GM18526 (cell line): ENCODE measurements at regions not wholly inside any gene's neighbourhood (a gene's known extent, or its start where the extent isn't known, plus 50 kb on each side); places are given as distances from the start of the nearest gene placed in this dataset.

Source experiments
- POLR2A ChIP-seq: IDR thresholded peaks from 3 replicates; pipeline ENCODE4 v1.6.1; 2011; ENCODE audit not compliant: insufficient read length; ENCODE audit errors: extremely low read depth

GRCh38 chr17:77474292-77474988 lies 333.7 kb downstream of the SEC14L1 start:
- no peak for TF ChIP-seq POLR2A

DNA sequence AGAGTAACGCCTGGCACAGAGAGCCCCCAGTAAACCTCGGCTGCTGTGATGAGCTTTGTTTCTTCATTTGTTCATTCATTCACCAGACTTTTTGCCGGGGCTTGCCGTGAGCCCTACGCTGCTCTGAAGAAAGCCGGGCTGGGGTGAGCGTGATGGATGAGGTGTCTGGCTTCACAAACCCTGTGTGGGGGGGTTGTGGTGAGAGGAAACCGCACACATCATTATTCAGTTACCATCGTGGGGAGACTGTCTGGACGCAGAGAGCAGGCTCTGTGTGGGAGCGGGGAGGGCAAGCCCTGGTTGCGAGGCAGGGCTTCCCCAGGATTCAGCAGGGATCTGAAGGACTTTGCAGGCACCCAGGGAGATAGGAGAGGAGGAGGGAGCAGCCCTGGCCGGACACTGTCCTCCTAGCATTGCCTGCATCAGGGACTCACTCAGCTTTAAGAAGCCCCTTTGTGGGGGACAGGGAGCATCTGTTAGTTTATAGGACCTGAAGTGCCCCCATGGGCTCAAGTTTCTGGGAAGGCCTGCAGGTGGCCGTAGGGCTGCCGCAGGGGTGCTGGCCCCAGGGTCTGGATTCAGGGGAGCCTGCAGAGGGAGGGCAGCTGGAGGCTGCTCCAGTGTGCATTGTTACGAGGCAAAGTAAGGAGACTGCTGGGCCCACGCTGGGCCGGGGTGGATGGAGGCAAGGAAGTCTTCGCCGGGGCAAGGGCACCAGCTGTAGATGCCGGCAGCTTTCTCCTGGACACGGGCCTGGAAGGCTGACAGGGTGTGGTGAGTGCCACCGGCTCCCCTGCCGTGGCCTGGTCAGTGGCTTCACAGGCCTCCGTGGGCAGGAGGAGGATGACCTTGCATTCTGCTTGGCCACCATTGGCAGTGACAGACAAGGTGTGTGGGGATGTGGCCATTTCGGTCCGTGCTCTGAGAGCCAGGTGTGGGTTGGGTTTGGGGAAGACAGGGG lies 334.5 kb downstream of the SEC14L1 start:
- TF ChIP-seq POLR2A, result no peak

DNA sequence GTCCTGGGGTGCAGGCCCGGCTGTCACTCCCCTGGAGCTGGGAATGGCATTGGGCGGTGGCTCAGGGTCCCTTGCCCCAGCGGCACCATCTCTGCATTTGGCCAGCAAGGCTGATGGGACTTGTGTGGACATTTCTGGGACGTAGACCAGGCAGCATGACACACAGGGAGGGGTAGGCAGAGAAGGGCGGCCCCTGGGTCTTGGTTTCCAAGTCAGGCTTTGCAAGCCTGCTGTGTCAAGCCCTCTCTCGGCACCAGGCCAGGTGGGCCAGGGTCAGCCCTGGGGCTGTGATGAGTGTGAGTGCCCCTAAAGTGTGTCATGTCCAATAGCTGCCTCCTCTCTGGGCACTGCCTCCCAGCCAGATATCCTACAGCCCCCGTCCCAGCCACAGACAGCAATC lies 335.2 kb downstream of the SEC14L1 start:
- no peak for TF ChIP-seq POLR2A

DNA sequence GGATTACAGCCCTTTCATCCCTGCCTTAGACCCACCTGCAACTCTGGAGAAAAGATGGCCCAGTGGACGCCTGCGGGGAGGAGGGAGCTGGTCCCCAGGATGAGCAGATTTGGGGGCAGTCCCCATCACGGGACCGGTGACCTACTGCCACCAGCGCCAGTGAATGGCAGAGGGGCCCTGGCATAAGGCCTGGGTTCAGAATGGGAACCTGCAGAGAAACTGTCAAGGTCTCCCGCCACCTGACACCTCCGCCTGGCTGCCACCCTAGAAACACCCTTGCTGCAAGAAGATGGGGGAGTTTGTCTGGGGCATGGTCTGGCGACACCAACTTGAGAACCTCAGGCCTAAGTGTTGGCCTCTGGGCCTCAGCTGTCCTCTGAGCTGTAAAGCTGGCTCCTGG lies 335.7 kb downstream of the SEC14L1 start:
- TF ChIP-seq POLR2A, result no peak

DNA sequence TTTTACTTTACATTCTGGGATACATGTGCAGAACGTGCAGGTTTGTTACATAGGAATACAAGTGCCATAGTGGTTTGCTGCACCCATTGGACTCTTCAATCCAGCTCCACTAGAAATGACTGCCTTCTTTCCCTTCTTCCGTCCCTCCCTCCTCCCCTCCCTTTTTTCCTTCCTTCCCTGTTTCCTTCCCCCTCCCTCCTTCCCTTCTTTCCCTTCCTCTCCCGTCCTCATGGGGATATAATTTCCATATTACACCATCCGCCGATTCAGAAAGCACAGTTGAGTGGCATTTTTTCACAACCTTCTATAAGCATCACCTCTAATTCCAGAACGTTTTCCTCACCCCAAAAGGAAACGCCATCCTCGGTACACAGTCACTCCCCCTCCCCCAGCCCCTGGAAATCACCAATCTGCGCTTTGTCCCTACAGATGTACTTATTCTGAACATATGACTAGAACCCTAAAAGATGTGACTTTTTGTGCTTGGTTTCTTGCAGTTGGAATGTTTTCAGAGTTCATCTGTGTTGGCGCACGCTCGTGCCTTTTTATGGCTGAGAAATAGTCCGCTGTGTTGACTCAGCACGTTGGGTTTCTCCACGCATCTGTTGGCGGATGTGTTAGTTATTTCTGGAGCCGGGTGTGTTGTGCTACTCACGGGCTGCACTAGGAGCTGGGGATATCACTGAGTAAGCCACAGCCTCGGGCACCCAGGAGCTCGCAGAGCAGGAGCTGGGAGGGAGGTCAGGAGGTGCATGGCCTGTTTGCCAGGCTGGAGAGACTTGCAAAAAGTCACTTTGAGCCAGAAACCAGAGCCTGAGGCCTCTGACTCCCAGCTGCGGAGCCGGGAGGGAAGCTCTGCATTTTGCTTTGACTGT lies 336.4 kb downstream of the SEC14L1 start:
- no peak for TF ChIP-seq POLR2A

GRCh38 chr17:77478281-77478680 lies 337.5 kb downstream of the SEC14L1 start:
- TF ChIP-seq POLR2A, result no peak

DNA sequence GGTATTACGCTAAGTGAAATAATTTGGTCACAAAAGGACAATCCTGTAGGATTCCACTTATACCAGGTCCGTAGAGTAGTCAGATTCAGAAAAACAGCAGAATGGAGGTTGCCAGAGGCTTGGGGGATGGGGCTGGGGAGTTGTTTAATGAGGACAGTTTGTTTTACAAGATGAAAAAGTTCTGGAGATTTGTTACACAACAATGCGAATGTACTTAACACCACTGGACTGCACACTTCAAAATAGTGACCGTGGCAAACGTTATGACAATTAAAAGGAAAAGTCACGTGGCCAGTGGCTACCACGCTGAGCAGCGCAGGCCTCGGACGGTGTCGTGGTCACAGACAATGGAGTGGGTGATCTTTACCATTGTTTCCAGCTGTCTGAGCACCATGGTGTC lies 338.1 kb downstream of the SEC14L1 start:
- no peak for TF ChIP-seq POLR2A

DNA sequence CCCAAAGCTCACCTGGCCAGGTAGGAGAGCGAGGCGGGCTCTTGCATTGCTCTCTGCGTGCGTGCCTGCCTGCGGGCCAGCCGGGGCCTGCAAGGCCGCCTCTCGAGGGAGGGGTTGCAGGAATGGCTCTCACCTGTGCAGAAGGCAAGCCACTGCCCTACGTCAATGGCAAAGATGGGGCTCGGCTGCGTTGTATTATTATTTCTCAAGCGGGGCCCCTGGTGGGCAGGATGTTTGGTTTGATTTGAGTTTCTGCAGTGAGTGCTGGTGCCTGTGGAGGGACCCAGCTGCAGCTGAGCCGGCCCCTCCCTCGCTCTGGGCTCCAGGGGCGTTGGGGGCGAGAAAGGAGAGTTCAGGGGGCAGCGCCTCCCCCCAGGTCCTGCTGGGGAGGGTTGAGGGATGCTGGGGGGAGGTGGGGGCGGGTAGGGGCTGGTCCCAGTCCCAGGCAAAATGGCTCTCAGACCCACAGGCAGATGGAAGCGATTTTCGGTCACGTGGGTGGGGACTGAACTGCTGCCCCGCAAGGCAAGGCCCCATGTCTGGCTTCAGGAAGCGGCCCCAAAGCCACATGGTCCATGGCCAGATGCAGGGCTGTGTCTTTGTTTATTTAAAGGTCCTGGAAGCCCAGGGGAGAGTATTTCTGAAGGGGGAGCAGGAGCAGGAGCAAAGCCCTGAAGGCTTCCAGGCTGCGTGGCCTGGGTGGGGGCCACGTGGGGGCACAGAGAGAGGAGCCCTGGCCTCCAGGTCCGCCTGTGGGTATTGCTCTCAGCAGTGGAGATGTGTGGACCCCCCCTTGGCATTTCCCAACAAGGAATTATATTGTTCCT lies 338.8 kb downstream of the SEC14L1 start:
- no peak for TF ChIP-seq POLR2A

DNA sequence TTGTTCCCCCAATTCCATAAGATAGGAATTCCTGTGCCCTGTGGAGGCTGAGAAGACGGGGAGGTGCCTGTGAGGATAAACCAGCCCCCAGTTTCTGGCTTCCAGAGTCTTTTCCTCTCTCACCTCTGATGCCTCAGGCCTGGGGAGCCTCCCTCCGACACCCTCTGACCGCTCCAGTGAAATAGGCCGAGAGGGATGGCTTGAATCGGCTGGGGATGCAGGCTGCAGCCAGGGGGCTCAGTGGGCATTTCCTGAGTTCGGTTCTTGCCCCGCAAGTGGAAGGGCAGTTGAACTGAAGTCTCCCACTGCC lies 339.4 kb downstream of the SEC14L1 start:
- TF ChIP-seq POLR2A, result no peak

GRCh38 chr17:77480509-77481215 lies 339.9 kb downstream of the SEC14L1 start:
- TF ChIP-seq POLR2A, result no peak

DNA sequence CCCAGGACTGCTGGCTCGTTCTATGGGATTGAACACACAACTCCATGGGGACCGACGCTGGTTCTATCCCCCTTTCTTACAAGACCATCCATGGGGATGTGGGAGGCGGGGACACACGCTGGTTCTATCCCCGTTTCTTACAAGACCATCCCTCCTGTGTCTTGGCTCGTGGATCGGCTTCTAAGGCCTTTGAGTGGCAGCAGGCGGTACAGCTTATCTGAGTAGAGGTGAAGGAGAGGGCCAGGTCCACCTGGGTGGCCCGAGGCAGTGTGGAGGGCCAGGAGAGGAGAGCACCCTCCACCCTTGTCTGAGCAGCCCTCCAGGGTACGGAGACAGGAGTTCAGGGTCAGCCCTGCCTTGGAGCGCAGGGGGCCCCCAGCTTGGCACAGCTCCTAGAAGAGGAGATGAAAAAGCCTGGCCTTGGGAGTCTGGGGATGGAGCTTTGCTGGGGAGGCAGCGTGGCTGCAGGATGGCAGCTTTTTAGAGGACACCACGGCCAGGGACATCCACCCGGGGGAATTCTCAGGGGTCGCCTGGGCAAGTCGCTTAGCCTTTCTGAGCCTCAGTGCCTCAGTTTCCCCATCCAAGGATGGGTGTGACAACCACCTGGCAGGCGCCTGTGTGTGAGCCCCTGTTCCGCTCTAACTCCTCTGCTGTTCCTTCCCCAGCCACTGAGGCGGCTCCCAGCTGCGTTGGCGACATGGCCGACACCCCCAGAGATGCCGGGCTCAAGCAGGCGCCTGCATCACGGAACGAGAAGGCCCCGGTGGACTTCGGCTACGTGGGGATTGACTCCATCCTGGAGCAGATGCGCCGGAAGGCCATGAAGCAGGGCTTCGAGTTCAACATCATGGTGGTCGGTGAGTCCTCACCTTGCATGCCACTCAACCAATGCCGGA lies 341.0 kb downstream of the SEC14L1 start:
- no peak for TF ChIP-seq POLR2A

- TF ChIP-seq POLR2A, result no peak
These were observed 341.8 kb downstream of the SEC14L1 start for GRCh38 chr17:77482375-77483127.
